HEK293 (cell line): ENCODE measurements at regions not wholly inside any gene's neighbourhood (a gene's known extent, or its start where the extent isn't known, plus 50 kb on each side); places are given as distances from the start of the nearest gene placed in this dataset.

Experiments
- REPIN1 ChIP-seq: fragments of 450-650 bp; formaldehyde crosslinking; IDR thresholded peaks from 2 replicates; pipeline ENCODE4 v1.5.1; 2017; ENCODE audit warnings: missing biosample characterization, missing genetic modification characterization, low read depth
- ZNF416 ChIP-seq: fragments of 450-650 bp; formaldehyde crosslinking; IDR thresholded peaks from 2 replicates; pipeline ENCODE4 v1.5.1; 2016; ENCODE audit warnings: missing biosample characterization, missing genetic modification characterization
- TF ChIP-seq, protein P1 (sequence below): fragments of 450-650 bp; formaldehyde crosslinking; IDR thresholded peaks from 2 replicates; pipeline ENCODE4 v1.5.1; 2016; ENCODE audit warnings: missing biosample characterization, missing genetic modification characterization
- TF ChIP-seq, protein P2 (sequence below): fragments of 450-650 bp; formaldehyde crosslinking; IDR thresholded peaks from 2 replicates; pipeline ENCODE4 v1.5.1; 2016; ENCODE audit warnings: missing biosample characterization, missing genetic modification characterization

DNA sequence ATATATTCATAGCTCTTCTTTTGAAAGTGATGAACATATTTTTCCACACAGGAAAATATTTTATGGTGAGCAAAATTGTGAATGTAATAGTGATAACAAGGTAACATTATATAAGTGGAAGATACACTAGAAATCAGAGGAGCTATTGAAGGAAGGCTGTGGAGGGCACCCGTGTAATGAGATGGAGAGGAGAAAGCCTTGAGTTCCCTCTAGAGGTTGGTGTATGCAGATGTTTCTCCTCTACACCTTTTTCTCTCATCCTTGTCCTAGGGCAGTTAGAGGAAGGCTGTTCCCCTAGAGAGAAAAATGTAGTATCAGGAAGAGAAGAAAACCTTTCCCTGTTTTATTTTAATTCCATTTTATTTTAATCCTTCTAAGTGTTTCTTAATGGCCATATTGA lies 54.6 kb upstream of the NRG3 start:
- TF ChIP-seq, protein P1, sequence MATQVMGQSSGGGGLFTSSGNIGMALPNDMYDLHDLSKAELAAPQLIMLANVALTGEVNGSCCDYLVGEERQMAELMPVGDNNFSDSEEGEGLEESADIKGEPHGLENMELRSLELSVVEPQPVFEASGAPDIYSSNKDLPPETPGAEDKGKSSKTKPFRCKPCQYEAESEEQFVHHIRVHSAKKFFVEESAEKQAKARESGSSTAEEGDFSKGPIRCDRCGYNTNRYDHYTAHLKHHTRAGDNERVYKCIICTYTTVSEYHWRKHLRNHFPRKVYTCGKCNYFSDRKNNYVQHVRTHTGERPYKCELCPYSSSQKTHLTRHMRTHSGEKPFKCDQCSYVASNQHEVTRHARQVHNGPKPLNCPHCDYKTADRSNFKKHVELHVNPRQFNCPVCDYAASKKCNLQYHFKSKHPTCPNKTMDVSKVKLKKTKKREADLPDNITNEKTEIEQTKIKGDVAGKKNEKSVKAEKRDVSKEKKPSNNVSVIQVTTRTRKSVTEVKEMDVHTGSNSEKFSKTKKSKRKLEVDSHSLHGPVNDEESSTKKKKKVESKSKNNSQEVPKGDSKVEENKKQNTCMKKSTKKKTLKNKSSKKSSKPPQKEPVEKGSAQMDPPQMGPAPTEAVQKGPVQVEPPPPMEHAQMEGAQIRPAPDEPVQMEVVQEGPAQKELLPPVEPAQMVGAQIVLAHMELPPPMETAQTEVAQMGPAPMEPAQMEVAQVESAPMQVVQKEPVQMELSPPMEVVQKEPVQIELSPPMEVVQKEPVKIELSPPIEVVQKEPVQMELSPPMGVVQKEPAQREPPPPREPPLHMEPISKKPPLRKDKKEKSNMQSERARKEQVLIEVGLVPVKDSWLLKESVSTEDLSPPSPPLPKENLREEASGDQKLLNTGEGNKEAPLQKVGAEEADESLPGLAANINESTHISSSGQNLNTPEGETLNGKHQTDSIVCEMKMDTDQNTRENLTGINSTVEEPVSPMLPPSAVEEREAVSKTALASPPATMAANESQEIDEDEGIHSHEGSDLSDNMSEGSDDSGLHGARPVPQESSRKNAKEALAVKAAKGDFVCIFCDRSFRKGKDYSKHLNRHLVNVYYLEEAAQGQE (tag by site-specific recombination): no peak
- TF ChIP-seq, protein P2, sequence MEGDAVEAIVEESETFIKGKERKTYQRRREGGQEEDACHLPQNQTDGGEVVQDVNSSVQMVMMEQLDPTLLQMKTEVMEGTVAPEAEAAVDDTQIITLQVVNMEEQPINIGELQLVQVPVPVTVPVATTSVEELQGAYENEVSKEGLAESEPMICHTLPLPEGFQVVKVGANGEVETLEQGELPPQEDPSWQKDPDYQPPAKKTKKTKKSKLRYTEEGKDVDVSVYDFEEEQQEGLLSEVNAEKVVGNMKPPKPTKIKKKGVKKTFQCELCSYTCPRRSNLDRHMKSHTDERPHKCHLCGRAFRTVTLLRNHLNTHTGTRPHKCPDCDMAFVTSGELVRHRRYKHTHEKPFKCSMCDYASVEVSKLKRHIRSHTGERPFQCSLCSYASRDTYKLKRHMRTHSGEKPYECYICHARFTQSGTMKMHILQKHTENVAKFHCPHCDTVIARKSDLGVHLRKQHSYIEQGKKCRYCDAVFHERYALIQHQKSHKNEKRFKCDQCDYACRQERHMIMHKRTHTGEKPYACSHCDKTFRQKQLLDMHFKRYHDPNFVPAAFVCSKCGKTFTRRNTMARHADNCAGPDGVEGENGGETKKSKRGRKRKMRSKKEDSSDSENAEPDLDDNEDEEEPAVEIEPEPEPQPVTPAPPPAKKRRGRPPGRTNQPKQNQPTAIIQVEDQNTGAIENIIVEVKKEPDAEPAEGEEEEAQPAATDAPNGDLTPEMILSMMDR: no peak
- TF ChIP-seq ZNF416 (tag by site-specific recombination) (no peak), REPIN1 (tag by site-specific recombination) (no peak)
